Stimulated activated CD8-positive, alpha-beta memory T cell treated with anti-CD3 and anti-CD28 coated beads, Interleukin-7, amount 100 ng/mL, for 48 hours (primary cell): ENCODE measurements at regions not wholly inside any gene's neighbourhood (a gene's known extent, or its start where the extent isn't known, plus 50 kb on each side); places are given as distances from the start of the nearest gene placed in this dataset.

Experiments used
- DNase-seq, 2 donors: peaks; one replicate each; pipeline ENCODE4 v3.0.0-alpha.2; 2020; ENCODE audit warnings: low read depth in 1 of 2; ENCODE audit errors: extremely low read depth in 1 of 2

DNA sequence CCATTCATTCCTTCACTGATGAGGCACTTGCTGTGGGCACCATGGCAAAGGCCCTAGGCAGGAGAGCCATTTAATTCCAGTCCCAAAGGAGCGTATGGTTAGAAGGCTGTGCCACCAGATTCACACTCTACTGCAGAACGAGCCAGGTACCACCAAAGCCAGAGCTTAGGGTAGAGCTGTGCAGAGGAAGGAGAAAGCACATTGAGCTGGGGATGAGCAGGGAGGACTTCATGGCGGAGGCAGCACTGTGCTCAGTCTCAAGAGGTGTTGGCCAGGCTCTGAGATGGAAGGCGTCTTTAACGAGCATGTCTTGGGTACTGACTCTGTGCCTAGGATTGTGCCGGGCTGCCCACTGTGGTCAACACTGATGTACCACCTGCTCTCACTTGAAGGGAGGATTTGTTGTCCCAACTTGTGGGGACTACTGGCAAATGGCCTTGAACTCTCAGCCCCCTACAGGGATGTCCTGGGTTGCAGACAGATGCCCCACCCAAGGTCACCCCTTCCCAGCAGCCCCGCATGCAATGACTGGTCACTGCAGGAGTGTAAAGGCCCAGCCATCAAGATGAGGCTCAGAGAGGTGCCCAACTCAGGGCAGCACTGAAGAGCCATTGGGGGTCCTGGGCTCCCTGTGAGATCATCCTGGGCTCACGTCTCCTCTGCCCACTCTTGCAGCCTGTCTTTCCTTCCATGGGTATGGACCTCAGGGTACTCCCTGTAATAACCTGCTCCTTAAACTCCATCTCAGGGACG is 251.4 kb downstream of the GLI2 start:
- DNase-seq = no peak

DNA sequence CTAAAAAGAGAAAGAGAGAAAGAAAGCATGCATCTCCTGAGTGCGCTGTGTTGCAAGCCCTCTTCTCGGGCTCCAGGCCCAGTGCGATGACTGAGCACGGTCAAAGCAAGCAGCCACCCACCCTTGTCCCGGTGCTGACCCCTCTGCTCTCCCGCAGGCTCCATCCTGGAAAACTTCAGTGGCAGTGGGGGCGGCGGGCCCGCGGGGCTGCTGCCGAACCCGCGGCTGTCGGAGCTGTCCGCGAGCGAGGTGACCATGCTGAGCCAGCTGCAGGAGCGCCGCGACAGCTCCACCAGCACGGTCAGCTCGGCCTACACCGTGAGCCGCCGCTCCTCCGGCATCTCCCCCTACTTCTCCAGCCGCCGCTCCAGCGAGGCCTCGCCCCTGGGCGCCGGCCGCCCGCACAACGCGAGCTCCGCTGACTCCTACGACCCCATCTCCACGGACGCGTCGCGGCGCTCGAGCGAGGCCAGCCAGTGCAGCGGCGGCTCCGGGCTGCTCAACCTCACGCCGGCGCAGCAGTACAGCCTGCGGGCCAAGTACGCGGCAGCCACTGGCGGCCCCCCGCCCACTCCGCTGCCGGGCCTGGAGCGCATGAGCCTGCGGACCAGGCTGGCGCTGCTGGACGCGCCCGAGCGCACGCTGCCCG is 252.5 kb downstream of the GLI2 start:
- no peak for DNase-seq

DNA sequence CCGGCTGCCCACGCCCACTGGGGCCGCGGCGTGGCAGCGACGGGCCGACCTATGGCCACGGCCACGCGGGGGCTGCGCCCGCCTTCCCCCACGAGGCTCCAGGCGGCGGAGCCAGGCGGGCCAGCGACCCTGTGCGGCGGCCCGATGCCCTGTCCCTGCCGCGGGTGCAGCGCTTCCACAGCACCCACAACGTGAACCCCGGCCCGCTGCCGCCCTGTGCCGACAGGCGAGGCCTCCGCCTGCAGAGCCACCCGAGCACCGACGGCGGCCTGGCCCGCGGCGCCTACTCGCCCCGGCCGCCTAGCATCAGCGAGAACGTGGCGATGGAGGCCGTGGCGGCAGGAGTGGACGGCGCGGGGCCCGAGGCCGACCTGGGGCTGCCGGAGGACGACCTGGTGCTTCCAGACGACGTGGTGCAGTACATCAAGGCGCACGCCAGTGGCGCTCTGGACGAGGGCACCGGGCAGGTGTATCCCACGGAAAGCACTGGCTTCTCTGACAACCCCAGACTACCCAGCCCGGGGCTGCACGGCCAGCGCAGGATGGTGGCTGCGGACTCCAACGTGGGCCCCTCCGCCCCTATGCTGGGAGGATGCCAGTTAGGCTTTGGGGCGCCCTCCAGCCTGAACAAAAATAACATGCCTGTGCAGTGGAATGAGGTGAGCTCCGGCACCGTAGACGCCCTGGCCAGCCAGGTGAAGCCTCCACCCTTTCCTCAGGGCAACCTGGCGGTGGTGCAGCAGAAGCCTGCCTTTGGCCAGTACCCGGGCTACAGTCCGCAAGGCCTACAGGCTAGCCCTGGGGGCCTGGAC is 253.2 kb downstream of the GLI2 start:
- DNase-seq = no peak

- DNase-seq = no peak
Observed at GRCh38 chr2:120989512-120990441, 254.1 kb downstream of the GLI2 start.

DNA sequence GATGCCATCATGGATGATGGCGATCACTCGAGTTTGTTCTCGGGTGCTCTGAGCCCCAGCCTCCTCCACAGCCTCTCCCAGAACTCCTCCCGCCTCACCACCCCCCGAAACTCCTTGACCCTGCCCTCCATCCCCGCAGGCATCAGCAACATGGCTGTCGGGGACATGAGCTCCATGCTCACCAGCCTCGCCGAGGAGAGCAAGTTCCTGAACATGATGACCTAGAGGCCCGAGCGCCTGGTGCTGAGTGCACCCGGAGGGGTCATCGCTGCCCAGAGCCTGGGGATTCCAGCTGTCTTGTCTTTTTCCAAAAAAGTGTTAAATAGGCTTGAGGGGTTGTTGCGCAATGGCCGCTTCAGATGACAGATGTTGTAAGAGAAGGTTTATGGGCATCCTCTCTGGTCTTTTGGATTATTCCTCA is 254.8 kb downstream of the GLI2 start:
- no peak for DNase-seq

GRCh38 chr2:120991441-120991840 is 255.8 kb downstream of the GLI2 start:
- no peak for DNase-seq

- DNase-seq = no peak
Observed at GRCh38 chr2:120992791-120993555, 257.3 kb downstream of the GLI2 start.

DNA sequence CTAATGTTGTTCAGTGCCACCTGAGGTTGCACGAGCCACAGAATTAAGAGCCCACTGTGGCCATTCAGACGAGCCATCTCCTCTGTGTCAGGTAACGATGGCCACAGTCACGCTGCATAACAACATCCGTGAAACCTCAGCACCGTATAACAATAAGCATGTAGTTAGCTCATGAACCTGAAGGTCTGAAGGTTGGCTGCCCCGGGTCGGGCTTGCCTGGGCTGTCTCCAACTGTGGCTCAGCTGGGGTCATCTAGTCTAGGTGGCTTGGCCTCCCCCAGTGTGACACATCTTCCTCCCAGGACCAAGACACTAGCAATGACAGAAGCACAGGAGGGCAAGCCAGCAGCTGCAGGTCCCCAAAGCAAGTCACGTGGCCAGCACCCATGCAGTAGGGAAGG is 258.0 kb downstream of the GLI2 start:
- no peak for DNase-seq

DNA sequence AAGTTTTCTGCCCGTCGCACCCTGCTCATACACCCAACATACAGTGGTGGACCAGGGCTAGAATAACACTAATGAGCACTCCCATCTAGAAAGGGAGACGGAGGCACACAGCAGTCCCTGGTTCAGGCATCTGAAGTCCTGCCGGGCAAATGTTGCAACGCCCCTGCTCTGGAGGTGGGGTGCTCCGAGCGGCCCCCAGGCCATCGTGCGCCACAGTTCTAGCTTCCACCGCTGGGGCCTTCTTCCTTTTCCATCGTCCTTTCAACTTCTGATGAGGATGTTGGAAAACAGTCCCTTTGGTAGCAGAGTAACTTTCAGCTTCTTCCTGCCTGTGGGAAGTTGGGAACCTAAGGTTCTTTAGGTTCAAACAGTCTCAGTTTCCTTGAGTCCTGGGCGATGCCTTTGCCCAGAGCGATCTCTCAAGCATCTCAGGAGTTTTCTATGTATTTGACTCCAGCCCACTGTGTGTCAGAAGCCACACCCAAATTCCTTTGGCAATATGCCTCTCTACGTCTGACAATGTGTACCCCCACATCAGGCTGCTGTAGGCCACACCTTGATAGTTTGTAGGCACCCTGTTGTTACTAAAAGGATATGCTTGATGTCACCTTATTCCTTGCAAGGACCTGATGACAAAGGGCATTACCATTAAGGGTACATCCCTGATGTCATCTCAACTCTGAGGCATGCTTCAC is 258.8 kb downstream of the GLI2 start:
- DNase-seq = no peak

GRCh38 chr2:120995152-120995551 is 259.5 kb downstream of the GLI2 start:
- DNase-seq = no peak

GRCh38 chr2:120995656-120996190 is 260.1 kb downstream of the GLI2 start:
- no peak for DNase-seq

GRCh38 chr2:120999377-121000097 is 263.9 kb downstream of the GLI2 start:
- no peak for DNase-seq

GRCh38 chr2:121000804-121001203 is 265.1 kb downstream of the GLI2 start:
- no peak for DNase-seq

DNA sequence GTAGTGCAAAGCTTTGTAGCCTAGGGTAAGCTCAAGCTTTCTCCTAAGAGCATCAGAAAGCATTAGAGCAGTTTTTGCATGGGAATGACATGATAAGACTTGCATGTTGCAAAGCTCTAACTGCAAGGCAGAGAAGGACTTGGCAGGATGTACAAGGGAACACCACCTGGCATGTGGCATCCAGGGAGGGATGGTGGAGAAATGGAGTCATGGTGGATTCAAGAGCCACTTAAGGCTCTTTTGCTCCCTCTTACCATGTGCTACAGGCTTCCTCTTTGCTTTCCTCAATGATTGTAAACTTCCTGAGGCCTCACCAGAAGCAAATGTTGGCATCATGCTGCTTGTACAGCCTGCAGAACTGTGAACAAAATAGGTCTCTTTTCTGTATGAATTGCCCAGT is 266.0 kb downstream of the GLI2 start:
- DNase-seq = no peak

- DNase-seq = no peak
Observed at GRCh38 chr2:121002597-121002996, 266.9 kb downstream of the GLI2 start.

GRCh38 chr2:121003391-121003790 is 267.7 kb downstream of the GLI2 start:
- DNase-seq = no peak

DNA sequence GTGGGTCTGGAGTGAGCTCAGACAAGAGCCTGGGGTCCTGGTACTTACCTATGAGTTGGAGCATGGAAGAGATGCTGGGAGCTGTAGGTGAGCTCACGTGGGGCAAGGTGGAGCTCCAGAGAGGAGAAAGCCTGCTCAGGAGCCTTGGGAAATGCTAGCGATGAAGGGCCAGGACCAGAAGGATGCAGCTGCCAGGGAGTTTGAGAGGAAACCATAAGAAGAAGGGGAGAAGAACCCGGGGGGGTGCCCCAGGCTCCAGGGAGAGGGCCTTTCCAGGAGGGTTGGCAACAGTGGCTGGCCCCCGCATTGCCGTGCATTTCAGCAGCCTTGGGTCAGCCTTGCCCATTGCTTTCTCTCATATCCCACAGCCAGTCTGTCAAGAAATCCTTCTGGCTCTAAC is 268.7 kb downstream of the GLI2 start:
- DNase-seq = no peak

DNA sequence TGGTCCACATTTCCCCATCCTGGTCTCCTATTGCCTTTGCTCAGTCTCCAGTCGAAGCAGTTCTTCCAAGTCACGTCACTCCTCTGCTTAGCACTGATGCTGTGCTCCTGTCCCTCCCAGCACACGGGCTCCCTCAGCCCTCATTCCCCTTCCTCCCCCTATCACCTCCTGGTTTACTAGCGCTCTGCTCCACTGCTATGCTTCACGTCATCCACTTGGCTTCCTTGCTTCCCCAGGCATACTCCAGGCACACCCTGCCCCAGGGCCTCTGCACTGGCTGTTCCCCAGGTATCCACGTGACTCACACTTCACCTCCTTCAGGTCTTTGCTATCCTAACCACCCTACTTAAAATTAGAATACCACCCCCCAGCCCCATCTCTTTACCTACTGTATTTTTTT is 269.3 kb downstream of the GLI2 start:
- no peak for DNase-seq
